ENCODE measurements at regions not wholly inside any gene's neighbourhood (a gene's known extent, or its start where the extent isn't known, plus 50 kb on each side); places are given as distances from the start of the nearest gene placed in this dataset.

DNA sequence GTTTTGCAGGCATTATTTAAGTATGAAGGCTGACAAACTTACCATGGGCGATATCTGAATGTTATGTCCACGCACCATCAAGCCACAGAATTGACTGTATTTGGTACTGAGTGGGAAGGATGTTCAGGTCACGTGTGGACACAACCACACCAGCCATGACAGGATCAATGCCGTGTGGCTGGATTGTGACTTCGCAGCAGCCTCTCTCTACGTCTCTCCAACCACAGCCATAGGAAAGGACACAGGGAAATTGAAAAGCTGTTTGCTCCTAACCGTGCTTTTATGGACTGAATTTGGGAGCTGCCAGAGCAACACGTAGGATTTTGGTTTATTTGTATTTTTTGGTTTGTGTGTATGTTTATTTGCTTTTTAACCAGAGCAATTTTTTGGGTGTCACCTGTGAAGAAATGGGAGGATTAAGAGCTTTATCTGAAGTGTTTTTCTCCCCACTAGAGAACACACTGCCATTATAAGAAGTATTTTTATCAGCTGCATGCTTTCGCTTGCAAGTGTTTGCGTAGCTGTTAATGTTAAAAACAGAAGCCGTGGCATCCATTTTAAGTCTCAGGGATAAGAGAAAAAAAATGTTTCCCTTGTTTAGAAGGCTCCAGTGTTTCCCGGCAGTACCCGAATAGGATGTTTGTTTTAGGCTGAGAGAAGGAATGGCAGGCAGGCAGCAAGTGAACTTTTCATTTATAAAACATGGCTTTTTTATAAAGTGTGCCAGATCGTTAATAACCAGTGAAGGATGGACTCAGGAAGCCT, 401.1 kb upstream of the NFE2L3 start:
- TF ChIP-seq, protein P1, sequence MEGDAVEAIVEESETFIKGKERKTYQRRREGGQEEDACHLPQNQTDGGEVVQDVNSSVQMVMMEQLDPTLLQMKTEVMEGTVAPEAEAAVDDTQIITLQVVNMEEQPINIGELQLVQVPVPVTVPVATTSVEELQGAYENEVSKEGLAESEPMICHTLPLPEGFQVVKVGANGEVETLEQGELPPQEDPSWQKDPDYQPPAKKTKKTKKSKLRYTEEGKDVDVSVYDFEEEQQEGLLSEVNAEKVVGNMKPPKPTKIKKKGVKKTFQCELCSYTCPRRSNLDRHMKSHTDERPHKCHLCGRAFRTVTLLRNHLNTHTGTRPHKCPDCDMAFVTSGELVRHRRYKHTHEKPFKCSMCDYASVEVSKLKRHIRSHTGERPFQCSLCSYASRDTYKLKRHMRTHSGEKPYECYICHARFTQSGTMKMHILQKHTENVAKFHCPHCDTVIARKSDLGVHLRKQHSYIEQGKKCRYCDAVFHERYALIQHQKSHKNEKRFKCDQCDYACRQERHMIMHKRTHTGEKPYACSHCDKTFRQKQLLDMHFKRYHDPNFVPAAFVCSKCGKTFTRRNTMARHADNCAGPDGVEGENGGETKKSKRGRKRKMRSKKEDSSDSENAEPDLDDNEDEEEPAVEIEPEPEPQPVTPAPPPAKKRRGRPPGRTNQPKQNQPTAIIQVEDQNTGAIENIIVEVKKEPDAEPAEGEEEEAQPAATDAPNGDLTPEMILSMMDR (IDR thresholded peaks at IDR 0.05; ENCODE audit: borderline replicate concordance, control extremely low read depth, extremely low read depth, insufficient read depth, missing control alignments), result no peak
- in situ Hi-C loops (cut with MboI; ENCODE audit: low sequenced_read_pairs, unreplicated experiment), result no loop called here
- DNase-seq (ENCODE audit: low spot score), result no peak

DNA sequence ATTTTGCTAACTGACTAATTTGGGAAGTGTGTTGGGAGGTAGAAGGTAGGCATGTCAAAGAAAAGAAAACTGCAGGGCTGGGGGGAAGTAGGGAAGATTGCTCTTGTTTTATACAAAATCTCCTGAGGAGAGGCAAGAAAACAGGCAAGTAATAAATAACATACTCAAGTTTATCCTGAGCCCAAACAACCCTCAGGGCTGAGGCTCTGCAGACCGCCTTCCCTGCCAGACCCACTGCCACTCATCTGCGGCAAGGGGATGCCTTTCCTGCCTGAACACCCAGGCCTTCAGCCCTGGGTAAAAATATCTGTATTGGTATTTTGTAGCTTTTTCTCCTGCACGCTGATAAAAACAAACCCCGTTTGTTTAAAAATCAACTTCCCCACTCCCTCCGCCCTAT, 399.8 kb upstream of the NFE2L3 start:
- TF ChIP-seq, protein P1 (IDR thresholded peaks at IDR 0.05; ENCODE audit: borderline replicate concordance, control extremely low read depth, extremely low read depth, insufficient read depth, missing control alignments), result no peak
- in situ Hi-C loops (cut with MboI; ENCODE audit: low sequenced_read_pairs, unreplicated experiment), result no loop called here
- DNase-seq (ENCODE audit: low spot score), result no peak

DNA sequence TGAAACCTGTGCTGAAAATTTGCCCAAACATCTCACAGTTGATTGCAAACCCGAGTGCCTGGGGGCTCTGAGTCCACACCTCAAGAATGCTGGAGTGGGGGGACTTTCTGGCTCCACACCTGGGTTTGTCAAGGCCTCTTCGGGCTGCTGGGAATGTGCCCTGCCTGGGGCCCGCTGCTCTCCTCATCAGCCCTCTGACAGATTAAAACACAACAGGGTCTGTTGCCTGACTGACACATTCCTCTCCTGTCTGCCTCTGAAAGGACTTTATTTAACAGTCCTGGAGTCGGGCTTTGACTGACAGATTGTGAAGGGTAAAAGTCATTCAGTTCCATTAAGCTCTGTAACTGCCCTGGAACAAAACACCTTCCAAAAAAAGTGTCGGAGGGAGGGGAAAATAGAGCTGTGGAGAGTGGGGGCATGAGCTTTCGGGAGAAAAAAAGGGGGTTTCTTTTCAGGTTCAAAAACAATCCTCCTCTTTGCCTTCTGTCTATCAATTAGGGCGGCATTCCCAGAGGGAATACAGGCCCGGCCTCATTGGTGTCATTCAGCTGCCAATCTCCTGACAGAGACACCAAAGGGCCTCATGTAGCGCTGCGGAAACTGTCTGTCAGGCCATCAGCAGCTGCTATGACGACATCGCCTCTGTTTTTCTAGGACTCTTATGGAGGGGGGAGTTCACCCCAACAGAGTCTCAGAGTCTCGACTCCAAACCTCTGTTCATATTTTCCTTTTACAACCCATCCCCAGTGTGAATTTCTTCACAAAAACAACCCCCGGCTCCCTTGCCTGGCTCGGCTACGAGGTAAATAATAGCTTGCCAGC, 398.8 kb upstream of the NFE2L3 start:
- in situ Hi-C loops (cut with MboI; ENCODE audit: low sequenced_read_pairs, unreplicated experiment), result no loop called here
- TF ChIP-seq, protein P1 (IDR thresholded peaks at IDR 0.05; ENCODE audit: borderline replicate concordance, control extremely low read depth, extremely low read depth, insufficient read depth, missing control alignments), result no peak
- DNase-seq (ENCODE audit: low spot score), result no peak

DNA sequence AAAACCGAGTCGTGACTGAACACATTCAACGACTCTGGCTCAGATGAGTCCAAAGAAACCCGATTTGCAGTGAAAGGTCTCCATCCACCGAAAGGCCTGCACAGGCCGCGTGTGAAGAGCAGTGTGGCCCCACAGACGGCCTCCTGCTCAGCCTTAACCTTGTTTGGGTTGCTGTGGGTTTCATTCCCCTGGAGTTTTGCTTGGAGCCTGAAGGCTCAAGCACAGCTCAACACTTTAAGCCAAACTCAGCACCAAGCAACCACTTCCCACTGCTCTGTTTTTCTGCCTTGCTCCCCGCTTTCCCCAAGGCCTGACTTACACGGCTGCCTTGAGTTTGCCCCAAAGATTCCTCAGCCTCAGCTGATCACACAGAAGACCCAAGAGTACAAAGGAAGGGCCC, 398.2 kb upstream of the NFE2L3 start:
- no peak for DNase-seq (ENCODE audit: low spot score)
- TF ChIP-seq, protein P1 (IDR thresholded peaks at IDR 0.05; ENCODE audit: borderline replicate concordance, control extremely low read depth, extremely low read depth, insufficient read depth, missing control alignments), result no peak
- in situ Hi-C loops (cut with MboI; ENCODE audit: low sequenced_read_pairs, unreplicated experiment), result no loop called here

DNA sequence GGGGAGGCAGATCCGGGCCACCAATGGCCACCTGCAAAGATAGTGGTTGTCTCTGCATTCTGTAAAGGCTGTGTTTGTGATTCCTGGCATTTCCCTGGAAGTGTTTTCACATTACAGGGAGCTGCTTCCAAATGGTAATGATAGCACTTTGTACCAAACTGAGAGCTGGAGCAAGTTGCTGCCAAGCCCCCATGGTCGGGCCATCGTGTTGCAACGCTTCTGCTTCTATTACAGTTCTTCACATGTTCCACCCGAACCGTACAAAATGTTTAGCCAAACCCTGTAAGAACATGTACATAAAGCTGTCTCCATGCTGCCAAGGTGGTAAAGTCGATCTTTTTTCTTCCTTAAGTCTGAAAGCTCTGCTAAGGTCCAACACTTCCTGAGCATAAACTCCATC, 397.7 kb upstream of the NFE2L3 start:
- in situ Hi-C loops (cut with MboI; ENCODE audit: low sequenced_read_pairs, unreplicated experiment), result no loop called here
- TF ChIP-seq, protein P1 (IDR thresholded peaks at IDR 0.05; ENCODE audit: borderline replicate concordance, control extremely low read depth, extremely low read depth, insufficient read depth, missing control alignments), result no peak
- DNase-seq (ENCODE audit: low spot score), result no peak

DNA sequence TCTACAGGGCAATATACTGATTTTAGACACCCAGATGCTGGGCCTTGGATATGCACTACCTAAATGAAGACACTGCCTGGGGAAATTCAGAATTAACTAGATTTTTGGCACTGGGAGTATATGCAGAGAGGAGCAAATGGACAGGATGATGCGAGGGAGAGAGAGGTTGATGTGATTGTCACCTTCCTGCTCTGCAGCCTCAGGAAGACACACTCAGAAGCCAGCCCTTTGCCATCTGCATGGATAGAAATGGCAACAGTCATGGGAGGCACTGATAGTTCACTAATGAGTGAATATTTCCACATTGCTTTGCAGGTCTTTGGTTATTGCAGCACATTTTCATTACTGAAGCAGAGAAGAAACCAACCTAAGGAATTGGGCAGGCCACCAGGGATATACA, 397.2 kb upstream of the NFE2L3 start:
- no peak for DNase-seq (ENCODE audit: low spot score)
- in situ Hi-C loops (cut with MboI; ENCODE audit: low sequenced_read_pairs, unreplicated experiment), result no loop called here
- TF ChIP-seq, protein P1 (IDR thresholded peaks at IDR 0.05; ENCODE audit: borderline replicate concordance, control extremely low read depth, extremely low read depth, insufficient read depth, missing control alignments), result no peak
